ENCODE measurements at regions not wholly inside any gene's neighbourhood (a gene's known extent, or its start where the extent isn't known, plus 50 kb on each side); places are given as distances from the start of the nearest gene placed in this dataset.

GRCh38 chr3:33919312-33920120, 121.1 kb downstream of the PDCD6IP start:
- POLR2A ChIA-PET = no interaction called here
- no peak overlapping the region for H3K27ac Mint-ChIP-seq (ENCODE audit: low read depth, unreplicated experiment)
- TF ChIP-seq CTCF (IDR thresholded peaks at IDR 0.05; ENCODE audit: unreplicated experiment) = no peak
- H3K36me3 Mint-ChIP-seq (ENCODE audit: insufficient read depth, unreplicated experiment) = no peaks in the 10 kb centered on the region
- H3K27me3 Mint-ChIP-seq (ENCODE audit: insufficient read depth, unreplicated experiment) = peaks cover 1% of the 10 kb centered on the region
- CTCF ChIA-PET = interaction anchor here (0.7 kb wide), 1 partner anchor 94 kb away, joined by 3 read pairs; no protein-coding TSS in a partner anchor
- intact Hi-C loops (cut with micrococcal nuclease) = no loop called here
- H3K9me3 Mint-ChIP-seq (ENCODE audit: unreplicated experiment) = no peaks in the 10 kb centered on the region
- BruUV-seq (replicated peaks) = no TSS peak
- H3K4me1 Mint-ChIP-seq (ENCODE audit: insufficient read depth, unreplicated experiment) = peaks cover 6% of the 10 kb centered on the region
- no peak overlapping the region for H3K4me3 Mint-ChIP-seq (ENCODE audit: unreplicated experiment)
- DNase-seq (ENCODE audit: unreplicated experiment) = no peak

GRCh38 chr3:33920511-33920910, 122.1 kb downstream of the PDCD6IP start:
- no peak for DNase-seq (ENCODE audit: unreplicated experiment)
- H3K4me3 Mint-ChIP-seq (ENCODE audit: unreplicated experiment) = no peak overlapping the region
- intact Hi-C loops (cut with micrococcal nuclease) = no loop called here
- H3K36me3 Mint-ChIP-seq (ENCODE audit: insufficient read depth, unreplicated experiment) = no peaks in the 10 kb centered on the region
- POLR2A ChIA-PET = no interaction called here
- no peaks in the 10 kb centered on the region for H3K9me3 Mint-ChIP-seq (ENCODE audit: unreplicated experiment)
- no TSS peak for BruUV-seq (replicated peaks)
- peaks cover 11% of the 10 kb centered on the region for H3K27me3 Mint-ChIP-seq (ENCODE audit: insufficient read depth, unreplicated experiment)
- no peak overlapping the region for H3K27ac Mint-ChIP-seq (ENCODE audit: low read depth, unreplicated experiment)
- TF ChIP-seq CTCF (IDR thresholded peaks at IDR 0.05; ENCODE audit: unreplicated experiment) = no peak
- H3K4me1 Mint-ChIP-seq (ENCODE audit: insufficient read depth, unreplicated experiment) = peaks cover 6% of the 10 kb centered on the region
- CTCF ChIA-PET = interaction anchor here (0.7 kb wide), 1 partner anchor 1480 kb away, joined by 5 read pairs; no protein-coding TSS in a partner anchor

DNA sequence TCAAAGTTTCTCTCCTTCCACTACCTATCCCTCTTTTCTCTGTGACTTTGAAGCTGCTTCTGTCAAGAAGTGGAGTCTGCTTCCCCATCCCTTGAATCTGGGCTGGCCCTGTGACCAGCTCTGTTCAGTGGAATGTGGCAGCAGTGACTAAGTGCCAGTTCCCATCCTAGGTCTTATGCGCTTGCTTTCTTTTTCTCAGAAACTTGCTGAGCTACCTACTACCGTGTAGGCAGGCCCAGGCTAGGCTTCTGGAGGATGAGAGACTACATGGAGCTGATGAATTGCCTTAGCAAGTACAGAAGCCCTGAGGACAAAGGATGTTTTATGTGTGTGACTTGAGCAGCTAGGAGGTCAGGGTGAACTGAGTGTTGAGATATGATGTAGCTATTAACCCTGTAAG, 123.2 kb downstream of the PDCD6IP start:
- BruUV-seq (replicated peaks) = no TSS peak
- Mint-ChIP-seq H3K36me3 (ENCODE audit: insufficient read depth, unreplicated experiment) (no peaks in the 10 kb centered on the region), H3K4me1 (ENCODE audit: insufficient read depth, unreplicated experiment) (no peaks in the 10 kb centered on the region), H3K27me3 (ENCODE audit: insufficient read depth, unreplicated experiment) (peaks cover 21% of the 10 kb centered on the region), H3K4me3 (ENCODE audit: unreplicated experiment) (no peak overlapping the region), H3K9me3 (ENCODE audit: unreplicated experiment) (no peaks in the 10 kb centered on the region), H3K27ac (ENCODE audit: low read depth, unreplicated experiment) (no peak overlapping the region)
- CTCF ChIA-PET = interaction anchor here (1.0 kb wide), 2 partner anchors 10 to 39 kb away, joined by 3 to 4 read pairs; no protein-coding TSS in a partner anchor
- intact Hi-C loops (cut with micrococcal nuclease) = no loop called here
- no peak for TF ChIP-seq CTCF (IDR thresholded peaks at IDR 0.05; ENCODE audit: unreplicated experiment)
- no peak for DNase-seq (ENCODE audit: unreplicated experiment)
- POLR2A ChIA-PET = no interaction called here

DNA sequence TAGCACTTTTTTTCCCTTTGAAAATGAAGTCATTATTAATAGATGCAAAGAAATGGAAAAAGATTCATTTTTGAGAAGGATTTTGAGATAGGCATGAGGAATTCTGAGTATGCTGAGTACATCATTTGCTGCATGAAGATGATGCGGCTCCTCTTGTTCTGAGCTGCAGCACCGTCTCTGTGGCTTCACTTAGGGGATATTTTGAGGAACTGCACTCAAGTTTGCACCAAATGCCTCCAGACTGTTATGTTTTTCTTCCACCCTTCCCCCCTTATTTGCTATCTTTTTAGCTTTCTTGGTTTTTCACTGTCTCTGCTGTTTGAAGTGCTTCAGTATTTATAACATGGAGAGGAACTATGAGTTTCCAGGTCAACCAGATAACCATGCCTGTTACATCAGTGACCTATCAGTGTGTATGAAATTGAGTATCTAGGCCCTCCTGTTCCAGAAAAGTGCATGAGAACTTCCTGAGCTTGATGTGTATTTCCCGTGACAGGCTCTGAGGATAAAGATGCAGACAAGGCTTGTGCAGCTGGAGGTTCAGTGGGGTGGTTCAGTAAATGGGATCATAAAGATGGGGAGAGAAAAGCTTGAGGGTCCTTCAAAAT, 128.7 kb downstream of the PDCD6IP start:
- CTCF ChIA-PET = interaction anchor here (0.6 to 1.1 kb wide), 3 partner anchors 53 to 1376 kb away, joined by 3 to 4 read pairs (median 3); no protein-coding TSS in a partner anchor
- Mint-ChIP-seq H3K4me3 (ENCODE audit: unreplicated experiment) (no peak overlapping the region), H3K27ac (ENCODE audit: low read depth, unreplicated experiment) (no peak overlapping the region), H3K4me1 (ENCODE audit: insufficient read depth, unreplicated experiment) (no peaks in the 10 kb centered on the region), H3K9me3 (ENCODE audit: unreplicated experiment) (no peaks in the 10 kb centered on the region), H3K36me3 (ENCODE audit: insufficient read depth, unreplicated experiment) (no peaks in the 10 kb centered on the region), H3K27me3 (ENCODE audit: insufficient read depth, unreplicated experiment) (peaks cover 27% of the 10 kb centered on the region)
- POLR2A ChIA-PET = no interaction called here
- no peak for TF ChIP-seq CTCF (IDR thresholded peaks at IDR 0.05; ENCODE audit: unreplicated experiment)
- intact Hi-C loops (cut with micrococcal nuclease) = no loop called here
- no TSS peak for BruUV-seq (replicated peaks)
- no peak for DNase-seq (ENCODE audit: unreplicated experiment)
